ENCODE measurements at regions not wholly inside any gene's neighbourhood (a gene's known extent, or its start where the extent isn't known, plus 50 kb on each side); places are given as distances from the start of the nearest gene placed in this dataset.

GRCh38 chr1:63148825-63149645 lies 173.3 kb upstream of the FOXD3 start:
- peak; percentile 69 to 84 for TF ChIP-seq CTCF (conservative IDR thresholded peaks at IDR 0.05 in 1 of 2, IDR thresholded peaks at IDR 0.05 in 1 of 2; ENCODE audit: low read depth in 1 of 2, low read length in 2 of 2)
- no peak for TF ChIP-seq EZH2 (IDR thresholded peaks at IDR 0.05; ENCODE audit: low read length, missing control alignments)

All from fibroblast of lung (primary cell).